ENCODE measurements at regions not wholly inside any gene's neighbourhood (a gene's known extent, or its start where the extent isn't known, plus 50 kb on each side); places are given as distances from the start of the nearest gene placed in this dataset.

DNA sequence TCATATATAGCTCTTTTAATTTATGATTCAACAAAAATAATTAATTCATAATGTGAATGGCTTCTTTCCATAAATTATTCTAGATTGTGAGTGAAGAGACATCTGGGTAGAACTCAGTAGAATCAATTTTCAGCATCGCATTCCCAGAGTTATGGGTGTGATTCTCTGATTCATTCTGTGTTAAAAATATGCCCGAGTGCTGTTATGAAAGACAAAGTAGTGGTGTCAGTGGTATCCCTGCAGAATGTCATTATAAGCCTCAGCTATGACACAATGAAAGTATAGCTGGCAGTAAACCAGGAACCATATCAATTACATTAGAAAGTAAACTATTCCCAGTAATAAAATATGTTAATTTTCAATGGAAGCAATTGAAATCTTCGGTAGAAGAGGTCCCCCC lies 480.5 kb upstream of the SLITRK1 start:
- TF ChIP-seq POLR2A (IDR thresholded peaks at IDR 0.05; ENCODE audit: low read length) (no peak), GATA1 (IDR thresholded peaks at IDR 0.05; ENCODE audit: low read depth, low read length) (no peak)
- DNase-seq = no peak

DNA sequence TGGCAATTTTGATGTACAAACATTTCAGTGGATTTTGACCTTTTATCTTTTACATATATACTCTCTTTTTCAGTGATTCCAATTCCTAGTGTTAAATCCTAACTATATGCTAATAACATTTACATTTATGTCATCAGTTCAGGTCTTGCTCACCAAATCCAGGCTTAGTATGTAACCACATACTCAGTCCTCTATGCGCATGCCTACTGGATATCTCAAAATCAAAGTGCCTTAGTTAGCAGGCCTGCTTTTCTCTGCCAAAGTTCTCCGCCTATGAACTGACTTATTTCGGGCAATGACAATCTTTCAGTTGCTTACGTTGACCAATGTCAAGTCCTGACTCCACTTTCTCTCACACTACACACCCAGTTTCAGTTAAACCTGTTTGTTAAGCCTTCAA lies 478.5 kb upstream of the SLITRK1 start:
- DNase-seq = no peak
- TF ChIP-seq GATA1 (IDR thresholded peaks at IDR 0.05; ENCODE audit: low read depth, low read length) = no peak
- no peak for TF ChIP-seq POLR2A (IDR thresholded peaks at IDR 0.05; ENCODE audit: low read length)

DNA sequence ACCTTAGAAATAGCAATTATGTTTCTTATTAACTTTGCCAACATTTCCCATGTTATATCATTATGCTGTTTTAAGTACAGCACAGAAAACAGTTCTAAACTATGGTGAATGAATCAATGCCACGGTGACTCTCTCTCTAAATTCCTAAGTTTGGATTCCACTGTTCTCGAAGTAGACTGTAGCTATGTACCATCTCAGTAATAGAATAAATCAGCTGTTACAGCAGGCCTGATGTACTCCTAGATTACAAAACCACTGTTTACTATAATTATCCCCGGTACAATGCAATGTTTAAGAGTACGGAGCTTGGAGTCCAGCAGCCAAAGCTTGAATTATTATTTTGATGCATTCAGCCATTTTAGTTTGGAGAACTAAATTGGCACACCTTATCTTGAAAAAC lies 476.3 kb upstream of the SLITRK1 start:
- TF ChIP-seq POLR2A (IDR thresholded peaks at IDR 0.05; ENCODE audit: low read length) (no peak), GATA1 (IDR thresholded peaks at IDR 0.05; ENCODE audit: low read depth, low read length) (no peak)
- no peak for DNase-seq

DNA sequence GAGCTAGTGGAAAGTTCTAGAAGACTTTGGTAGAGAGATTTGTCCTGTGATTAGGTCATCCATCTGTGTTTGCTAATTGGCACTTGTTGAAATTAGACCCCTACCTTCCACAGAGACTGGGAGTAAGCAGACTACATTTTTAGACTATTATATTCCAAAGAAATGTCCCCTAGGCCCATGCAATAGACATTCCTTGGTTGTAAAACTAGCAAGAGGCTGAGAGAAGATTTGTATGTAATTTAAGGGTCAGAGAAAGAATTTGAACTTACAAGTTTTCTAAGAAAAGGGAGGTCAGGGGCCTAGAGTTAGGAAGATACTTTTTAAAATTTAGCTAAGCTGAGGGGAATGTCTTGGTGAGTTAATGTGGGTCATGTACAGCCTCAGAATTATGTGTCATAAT lies 470.7 kb upstream of the SLITRK1 start:
- no peak for DNase-seq

DNA sequence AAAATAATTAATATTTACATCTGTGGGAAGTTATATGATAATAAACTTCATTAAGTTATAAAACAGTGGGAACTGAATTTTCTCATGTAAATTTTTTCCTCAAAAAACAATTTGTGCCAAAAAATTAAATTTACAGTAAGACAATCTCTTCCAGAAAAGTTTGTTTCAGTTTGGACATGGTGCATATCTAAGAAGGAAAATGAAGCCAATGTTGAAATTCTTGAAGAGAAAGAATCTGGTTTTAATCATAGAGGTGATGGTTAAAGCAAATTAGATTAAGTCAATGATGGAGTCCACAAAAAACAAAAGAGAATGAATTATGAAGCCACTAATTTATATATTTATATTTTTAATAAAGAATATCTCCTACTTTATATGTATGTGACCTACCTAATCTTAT lies 457.2 kb upstream of the SLITRK1 start:
- TF ChIP-seq POLR2A (IDR thresholded peaks at IDR 0.05; ENCODE audit: low read length) (no peak), GATA1 (IDR thresholded peaks at IDR 0.05; ENCODE audit: low read depth, low read length) (no peak)
- no peak for DNase-seq

More for the DNA sequence above, 470.7 kb upstream of the SLITRK1 start:
- no peak for TF ChIP-seq GATA1 (IDR thresholded peaks at IDR 0.05; ENCODE audit: low read depth, low read length)
- no peak for TF ChIP-seq POLR2A (IDR thresholded peaks at IDR 0.05; ENCODE audit: low read length)

DNA sequence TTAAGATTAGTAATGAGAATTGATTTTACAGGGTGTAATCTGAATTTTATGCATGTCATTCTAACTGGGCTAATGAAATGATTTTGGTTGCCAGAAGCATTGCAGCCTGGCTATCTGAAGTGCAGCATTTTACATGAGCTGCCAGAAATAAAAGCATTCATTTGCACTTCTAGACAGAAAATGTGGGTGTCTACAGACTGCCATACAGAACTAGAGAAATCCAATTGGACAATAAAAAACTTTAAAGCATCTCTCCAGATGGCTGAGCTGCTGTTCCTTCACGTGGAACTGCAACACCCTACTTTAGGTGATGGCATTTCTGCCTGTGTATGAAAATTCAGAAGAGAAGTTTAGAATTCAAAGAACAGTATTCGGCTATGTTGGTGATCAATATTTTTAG lies 450.1 kb upstream of the SLITRK1 start:
- TF ChIP-seq POLR2A (IDR thresholded peaks at IDR 0.05; ENCODE audit: low read length) (no peak), GATA1 (IDR thresholded peaks at IDR 0.05; ENCODE audit: low read depth, low read length) (no peak)
- no peak for DNase-seq

DNA sequence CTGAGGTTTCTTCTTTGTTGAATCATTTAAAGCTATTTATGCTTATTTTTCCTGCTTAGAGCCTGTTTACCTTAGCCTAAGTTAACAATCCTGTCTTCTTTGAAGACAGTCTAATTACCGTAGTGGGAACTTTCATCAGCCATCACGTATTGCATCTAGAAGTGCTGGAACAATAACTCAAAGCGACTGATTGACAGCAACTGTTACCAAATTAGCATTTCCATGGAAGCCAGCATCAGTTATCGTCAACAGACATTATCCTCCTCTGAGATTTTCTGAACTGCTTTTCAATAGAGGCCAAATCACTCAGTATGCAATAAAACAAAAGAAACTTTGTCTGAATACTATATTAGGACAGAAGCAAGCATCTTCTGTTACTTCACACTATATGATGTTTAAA lies 433.3 kb upstream of the SLITRK1 start:
- no peak for TF ChIP-seq GATA1 (IDR thresholded peaks at IDR 0.05; ENCODE audit: low read depth, low read length)
- DNase-seq = no peak

DNA sequence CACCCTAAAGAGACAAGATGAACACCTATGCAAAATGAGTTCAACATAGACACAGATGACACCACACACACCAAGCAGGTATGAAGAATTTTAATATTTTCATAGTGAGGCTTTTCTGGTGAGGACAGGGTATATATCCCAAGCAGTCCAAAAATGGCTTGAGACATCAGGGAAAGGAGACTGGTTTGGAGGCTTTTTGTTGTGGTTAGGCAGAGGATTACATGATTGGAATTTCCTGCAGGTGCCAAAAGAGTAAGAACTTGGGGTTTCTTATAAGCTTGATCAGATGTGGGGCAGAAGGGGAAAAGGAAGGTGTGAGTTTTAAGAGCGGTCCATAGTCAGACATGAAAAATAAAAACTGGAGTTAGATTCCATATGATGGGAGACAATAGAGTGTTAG lies 420.8 kb upstream of the SLITRK1 start:
- TF ChIP-seq POLR2A (IDR thresholded peaks at IDR 0.05; ENCODE audit: low read length) = no peak
- no peak for TF ChIP-seq GATA1 (IDR thresholded peaks at IDR 0.05; ENCODE audit: low read depth, low read length)
- DNase-seq = no peak

DNA sequence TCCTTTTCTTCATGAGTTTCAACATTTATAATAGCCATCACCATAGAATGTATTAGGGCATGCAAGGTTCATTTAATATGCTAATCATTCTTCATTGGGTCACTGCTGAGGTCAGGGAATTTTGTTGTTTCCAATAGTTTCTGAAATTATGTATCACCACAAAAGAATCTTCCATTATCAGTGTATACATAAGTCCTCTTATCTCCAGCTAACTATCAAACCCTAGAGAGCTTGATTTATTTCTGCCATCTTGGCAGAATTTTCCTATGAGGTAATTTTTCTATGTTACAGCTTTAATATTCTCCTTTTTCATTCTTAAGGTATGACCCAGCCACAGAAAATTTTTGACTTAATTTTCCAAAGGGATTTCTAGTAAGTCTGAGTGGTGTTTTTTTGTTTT lies 415.0 kb upstream of the SLITRK1 start:
- no peak for DNase-seq
- no peak for TF ChIP-seq POLR2A (IDR thresholded peaks at IDR 0.05; ENCODE audit: low read length)

DNA sequence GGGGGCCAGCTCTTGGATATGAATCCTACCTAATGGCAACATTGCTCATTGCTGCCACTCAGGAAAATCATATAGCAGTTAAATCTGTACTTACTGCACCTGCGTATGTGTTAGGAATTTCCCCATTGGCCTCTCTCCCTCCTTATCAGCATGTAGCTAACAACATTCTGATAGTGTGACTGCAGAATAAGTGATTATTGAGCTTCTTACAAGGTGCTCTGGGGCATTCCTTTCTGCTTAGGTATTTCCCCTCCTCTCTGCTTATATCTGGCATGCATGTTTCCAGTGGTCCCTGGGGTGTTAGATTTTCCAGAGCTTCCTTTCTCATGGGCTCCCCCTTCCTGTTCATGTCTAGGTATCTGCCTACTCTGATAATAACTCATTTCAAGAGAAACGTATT lies 414.1 kb upstream of the SLITRK1 start:
- TF ChIP-seq POLR2A (IDR thresholded peaks at IDR 0.05; ENCODE audit: low read length) = no peak
- no peak for TF ChIP-seq GATA1 (IDR thresholded peaks at IDR 0.05; ENCODE audit: low read depth, low read length)
- DNase-seq = no peak

DNA sequence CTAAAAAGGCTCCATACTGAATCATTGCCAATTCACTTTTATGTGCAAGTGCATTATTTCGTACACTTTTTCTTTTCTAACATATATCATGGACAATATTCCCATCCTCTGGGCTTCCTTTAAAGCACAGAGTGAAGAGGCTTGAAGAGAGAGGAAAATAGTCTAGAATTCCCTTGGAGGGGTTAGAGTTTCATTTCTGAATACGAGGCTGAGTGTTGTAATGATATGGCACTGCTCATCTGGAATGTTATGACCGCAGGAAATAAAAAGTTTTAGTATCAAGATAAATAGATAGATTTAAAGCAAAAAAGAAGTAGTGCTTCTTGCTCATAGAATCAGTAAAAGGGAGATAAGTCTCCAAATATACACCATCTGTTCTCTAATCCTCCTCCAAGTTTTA lies 412.3 kb upstream of the SLITRK1 start:
- no peak for DNase-seq
- TF ChIP-seq POLR2A (IDR thresholded peaks at IDR 0.05; ENCODE audit: low read length) = no peak
- TF ChIP-seq GATA1 (IDR thresholded peaks at IDR 0.05; ENCODE audit: low read depth, low read length) = no peak

DNA sequence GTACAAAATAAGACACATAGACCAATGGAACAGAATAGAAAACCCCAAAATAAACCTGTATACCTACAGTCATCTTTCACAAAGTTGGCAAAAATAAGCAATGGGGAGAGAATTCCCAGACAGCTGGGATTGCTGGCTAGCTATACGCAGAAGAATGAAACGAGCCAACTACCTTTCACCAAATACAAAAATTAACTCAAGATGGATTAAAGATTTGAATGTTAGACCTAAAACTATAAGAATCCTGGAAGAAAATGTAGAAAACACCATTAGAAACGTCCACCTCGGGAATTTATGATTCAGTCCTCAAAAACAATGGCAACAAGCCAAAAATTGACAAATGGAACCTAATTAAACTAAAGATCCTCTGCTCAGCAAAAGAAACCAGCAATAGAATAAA lies 408.1 kb upstream of the SLITRK1 start:
- TF ChIP-seq GATA1 (IDR thresholded peaks at IDR 0.05; ENCODE audit: low read depth, low read length) (no peak), POLR2A (IDR thresholded peaks at IDR 0.05; ENCODE audit: low read length) (no peak)
- DNase-seq = no peak

DNA sequence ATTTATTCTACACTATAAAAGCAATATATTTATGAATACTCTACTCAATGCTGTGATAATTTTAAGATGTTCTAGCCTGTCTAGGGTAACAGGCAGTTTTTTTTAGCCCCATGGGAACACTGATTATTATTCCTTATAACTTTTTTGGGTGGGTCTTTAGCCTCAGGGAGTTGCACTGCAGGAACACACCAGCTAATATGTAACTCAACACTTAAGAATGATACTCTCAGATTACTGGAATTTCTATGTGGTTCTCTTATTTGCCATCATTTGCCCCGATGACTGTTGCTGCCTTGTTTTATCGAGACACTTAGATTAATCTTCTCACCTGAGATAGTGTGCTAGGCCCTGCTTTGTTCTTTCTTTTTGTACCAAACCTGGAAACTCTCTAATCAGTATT lies 396.9 kb upstream of the SLITRK1 start:
- no peak for DNase-seq
- TF ChIP-seq GATA1 (IDR thresholded peaks at IDR 0.05; ENCODE audit: low read depth, low read length) (no peak), POLR2A (IDR thresholded peaks at IDR 0.05; ENCODE audit: low read length) (no peak)

DNA sequence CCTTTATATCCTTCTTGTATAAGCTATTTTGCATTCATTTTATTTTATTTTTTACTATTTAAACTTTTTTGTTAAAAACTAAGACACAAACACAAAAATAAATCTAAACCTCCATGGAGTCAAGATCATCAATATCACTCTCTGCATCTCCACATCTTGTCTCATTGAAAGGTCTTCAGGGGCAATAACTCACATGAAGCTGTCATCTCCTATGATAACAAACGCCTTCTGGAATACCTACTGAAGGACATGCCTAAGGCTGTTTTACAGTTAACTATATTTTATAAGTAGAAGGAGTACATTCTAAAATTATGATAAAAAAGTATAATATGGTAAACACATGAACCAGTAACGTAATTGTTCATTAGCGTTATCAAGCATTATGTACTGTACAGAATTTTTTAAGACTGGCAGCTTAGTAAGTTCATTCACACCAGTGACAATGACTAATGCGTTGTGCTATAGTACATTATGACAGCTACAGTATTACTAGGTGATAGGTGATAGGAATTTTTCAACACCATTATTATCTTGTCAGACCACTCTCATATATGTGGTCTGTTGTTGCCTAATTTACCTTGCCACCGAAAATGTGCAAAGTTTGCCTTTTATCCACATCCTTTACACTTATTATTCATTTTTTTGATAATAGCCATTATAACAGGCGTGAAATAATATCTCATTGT lies 390.7 kb upstream of the SLITRK1 start:
- TF ChIP-seq POLR2A (IDR thresholded peaks at IDR 0.05; ENCODE audit: low read length) = no peak
- no peak for TF ChIP-seq GATA1 (IDR thresholded peaks at IDR 0.05; ENCODE audit: low read depth, low read length)
- no peak for DNase-seq

DNA sequence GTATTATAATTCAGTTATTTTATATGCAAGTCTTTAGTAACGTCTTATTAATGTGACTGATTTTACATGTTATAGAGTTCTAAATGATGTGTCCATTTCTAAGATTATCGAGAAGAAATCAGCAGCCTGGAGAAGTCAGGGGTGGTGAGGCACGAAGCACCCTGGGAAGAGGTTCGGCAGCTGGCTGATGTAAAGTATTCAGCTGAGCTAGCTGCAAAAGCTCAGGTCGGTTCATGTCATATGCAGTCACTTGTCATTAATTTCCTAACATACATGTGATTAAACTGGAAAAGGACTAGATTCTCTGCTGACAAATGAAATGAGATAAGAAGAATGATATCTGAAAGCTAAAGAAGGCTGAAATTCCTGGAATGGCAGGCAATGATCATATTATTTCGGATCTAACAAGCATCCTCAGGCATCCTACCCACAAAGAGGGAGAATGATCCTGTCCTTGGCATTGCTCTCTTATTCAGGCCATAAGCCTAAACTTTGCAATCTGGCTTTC lies 383.0 kb upstream of the SLITRK1 start:
- TF ChIP-seq POLR2A (IDR thresholded peaks at IDR 0.05; ENCODE audit: low read length) (no peak), GATA1 (IDR thresholded peaks at IDR 0.05; ENCODE audit: low read depth, low read length) (no peak)
- no peak for DNase-seq

All from erythroblast (primary cell).